Activated gamma-delta T cell treated with anti-CD3 and anti-CD28 coated beads, Interleukin-2, amount 50 U/mL, for 16 hours (primary cell): ENCODE measurements at regions not wholly inside any gene's neighbourhood (a gene's known extent, or its start where the extent isn't known, plus 50 kb on each side); places are given as distances from the start of the nearest gene placed in this dataset.

Source experiments
- DNase-seq: peaks from one replicate; pipeline ENCODE4 v3.0.0-alpha.2; 2020; ENCODE audit warnings: low read depth

- DNase-seq = no peak
Measured at GRCh38 chr18:24897461-24897860, 437.0 kb downstream of the HRH4 start.

GRCh38 chr18:24910221-24910620 lies 441.7 kb downstream of the ZNF521 start:
- DNase-seq = no peak

- DNase-seq = no peak
Measured at GRCh38 chr18:24913507-24914170, 438.3 kb downstream of the ZNF521 start.

DNA sequence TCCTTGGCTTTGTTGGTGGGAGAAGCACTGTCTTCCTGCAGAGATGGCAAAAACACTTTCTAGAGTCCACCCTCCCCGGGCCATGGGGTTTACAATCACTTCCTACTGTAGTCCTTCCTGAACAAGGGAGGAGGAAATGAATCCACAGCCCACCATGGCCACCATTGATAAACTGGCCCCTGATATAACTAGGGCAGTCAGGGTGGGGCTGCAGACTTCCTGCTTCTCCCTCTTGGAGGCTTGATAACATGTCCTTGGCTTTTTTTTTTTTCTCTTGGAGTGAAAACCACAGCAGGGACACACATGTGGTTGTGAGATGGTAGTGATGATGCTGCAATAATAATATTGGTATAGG lies 437.8 kb downstream of the ZNF521 start:
- DNase-seq = no peak

DNA sequence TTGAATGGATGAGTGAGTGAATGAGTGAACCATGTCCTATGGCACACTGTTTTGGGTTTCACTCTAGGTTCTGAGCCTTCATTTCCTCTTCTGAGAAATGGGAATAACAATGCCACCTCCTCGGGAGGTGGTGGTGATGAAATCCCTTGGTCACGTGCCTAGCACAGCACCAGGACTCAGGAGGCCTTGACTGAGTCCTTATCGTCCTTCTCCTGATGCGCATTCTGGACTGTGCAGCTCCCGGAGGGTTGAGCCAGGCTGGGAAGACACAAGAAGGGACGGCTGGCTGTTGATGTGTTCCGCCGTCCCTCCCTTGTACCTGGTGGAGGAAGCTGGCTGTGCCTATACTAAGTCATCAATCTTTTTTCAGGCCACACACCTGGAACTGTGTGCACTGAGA lies 437.3 kb downstream of the ZNF521 start:
- DNase-seq = no peak

GRCh38 chr18:24915547-24915946 lies 436.4 kb downstream of the ZNF521 start:
- DNase-seq = no peak

- DNase-seq = no peak
Measured at GRCh38 chr18:24917767-24918166, 434.2 kb downstream of the ZNF521 start.

GRCh38 chr18:24918257-24918656 lies 433.7 kb downstream of the ZNF521 start:
- no peak for DNase-seq

GRCh38 chr18:24919181-24919797 lies 432.7 kb downstream of the ZNF521 start:
- no peak for DNase-seq

GRCh38 chr18:24922491-24922890 lies 429.5 kb downstream of the ZNF521 start:
- DNase-seq = no peak

DNA sequence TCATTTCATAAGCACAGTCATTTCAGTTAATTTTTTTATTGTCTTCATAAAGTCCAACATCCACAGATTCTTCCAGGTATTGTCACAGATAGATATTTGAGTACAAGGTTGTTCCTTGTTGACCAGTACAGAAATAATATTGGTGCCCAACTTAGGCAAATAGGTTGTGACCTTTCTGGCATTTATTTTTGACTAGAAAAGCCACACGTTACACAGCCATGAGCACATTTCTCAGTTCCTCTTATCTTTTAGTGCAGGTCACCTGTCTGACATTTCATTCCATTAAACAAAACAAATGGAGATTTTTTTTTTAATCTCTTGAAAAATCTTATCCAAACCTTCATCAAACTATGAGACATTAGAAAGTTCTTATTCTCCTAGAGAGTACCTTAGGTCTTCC lies 428.8 kb downstream of the ZNF521 start:
- no peak for DNase-seq

DNA sequence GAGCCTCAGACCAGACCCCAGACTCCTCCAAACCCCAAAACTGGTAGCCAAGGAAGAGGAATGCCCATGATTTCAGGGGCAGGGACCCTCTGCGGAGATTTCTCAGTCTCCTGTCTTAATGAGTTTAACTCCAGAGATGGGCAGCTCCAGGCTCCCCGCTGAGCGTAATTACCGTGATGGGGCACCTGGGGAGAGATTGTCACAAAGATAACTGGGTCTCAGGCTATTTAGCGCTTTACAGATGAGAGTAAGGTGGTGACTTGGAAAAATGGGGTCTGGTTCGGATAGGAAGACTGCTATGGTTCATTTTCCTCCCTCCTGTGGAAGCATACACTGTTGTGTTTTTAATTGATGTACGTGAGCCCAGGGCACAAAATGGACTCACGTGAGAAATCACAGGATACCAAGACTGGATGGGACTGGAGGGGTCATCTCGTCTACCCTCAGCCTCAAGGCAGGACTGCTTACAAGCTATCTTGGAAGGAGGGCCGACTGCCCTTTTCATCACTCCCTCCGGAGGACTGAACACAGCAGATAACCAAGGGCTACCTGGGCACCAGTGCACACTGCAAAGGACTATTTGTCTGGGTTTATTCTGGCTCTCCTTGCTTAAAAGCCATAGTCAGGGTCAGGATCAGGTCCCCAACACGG lies 427.8 kb downstream of the ZNF521 start:
- no peak for DNase-seq

DNA sequence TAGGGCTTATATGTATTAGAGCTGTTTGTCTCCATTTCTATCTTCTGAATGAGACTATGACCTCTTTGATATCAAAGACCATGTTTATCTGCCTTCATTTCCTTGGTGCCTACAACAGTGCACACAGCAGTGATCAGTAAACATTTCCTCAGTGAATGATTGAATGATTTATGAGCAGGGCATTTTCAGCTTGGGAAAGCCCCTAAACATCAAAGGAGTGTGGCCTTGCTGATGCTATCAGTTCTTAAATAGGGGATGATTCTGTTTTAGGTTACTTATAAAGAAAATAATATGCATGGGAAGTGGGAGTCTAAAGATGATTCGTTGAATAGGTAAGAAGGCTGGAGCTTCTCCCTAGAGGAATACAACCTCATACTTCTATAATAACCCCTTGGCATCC lies 425.3 kb downstream of the ZNF521 start:
- no peak for DNase-seq

- no peak for DNase-seq
Measured at GRCh38 chr18:24928301-24928878, 423.6 kb downstream of the ZNF521 start.

- DNase-seq = no peak
Measured at GRCh38 chr18:24930478-24930877, 421.5 kb downstream of the ZNF521 start.

GRCh38 chr18:24930971-24931370 lies 421.0 kb downstream of the ZNF521 start:
- no peak for DNase-seq

- DNase-seq = no peak
Measured at GRCh38 chr18:24933345-24933744, 418.6 kb downstream of the ZNF521 start.

- DNase-seq = no peak
Measured at GRCh38 chr18:24934258-24934932, 417.6 kb downstream of the ZNF521 start.

- no peak for DNase-seq
Measured at GRCh38 chr18:24935008-24935407, 417.0 kb downstream of the ZNF521 start.

DNA sequence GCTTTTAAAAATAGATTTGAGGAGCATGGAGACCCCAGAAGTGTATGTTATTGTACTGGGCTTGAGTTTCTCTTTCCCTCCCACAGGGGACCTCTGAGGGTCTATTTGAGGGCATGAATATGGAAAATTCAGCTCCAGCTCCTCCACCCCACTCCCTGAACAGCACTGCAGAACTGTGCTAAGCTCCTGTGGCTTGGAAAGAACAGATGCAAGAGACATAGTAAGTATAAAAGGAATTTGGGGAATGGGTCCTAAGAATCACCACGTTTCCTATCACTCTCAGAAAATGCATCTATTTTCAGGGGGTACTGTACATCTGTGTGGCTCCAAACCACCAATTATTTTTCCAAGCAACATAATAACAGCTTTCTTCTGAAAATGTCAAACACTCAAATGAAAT lies 416.1 kb downstream of the ZNF521 start:
- DNase-seq = no peak

GRCh38 chr18:24936691-24937090 lies 415.3 kb downstream of the ZNF521 start:
- no peak for DNase-seq

DNA sequence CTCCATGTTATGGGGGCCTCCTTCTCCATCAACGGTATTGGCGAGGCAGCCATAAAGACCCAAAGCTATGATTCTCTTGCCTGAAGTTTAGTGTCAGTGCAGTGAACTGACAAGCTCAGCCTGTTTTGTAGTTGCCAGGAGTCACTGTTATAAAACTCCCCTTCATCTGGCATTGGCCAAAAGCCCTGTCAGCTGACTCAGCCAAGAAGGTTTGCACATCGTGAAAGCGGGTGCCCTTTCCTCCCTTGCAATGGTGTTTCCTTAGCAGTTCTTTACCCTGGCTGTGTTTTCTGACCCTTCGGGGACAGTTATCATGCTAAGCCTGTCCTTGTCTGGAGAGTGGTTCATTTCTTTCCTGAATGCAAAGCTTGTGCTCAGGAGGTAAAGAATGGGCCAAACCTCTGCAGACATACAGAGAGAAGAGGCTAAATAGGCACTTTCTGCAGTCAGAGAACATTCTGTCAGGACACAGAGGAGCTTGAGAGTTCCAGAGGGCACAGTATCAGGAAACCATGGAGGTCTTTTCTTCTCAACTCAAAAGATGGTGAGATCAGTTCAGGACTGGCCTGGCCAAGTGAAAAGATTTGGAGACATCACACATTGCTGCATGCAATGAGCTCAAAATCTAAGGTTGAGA lies 414.2 kb downstream of the ZNF521 start:
- no peak for DNase-seq
